ENCODE measurements at regions not wholly inside any gene's neighbourhood (a gene's known extent, or its start where the extent isn't known, plus 50 kb on each side); places are given as distances from the start of the nearest gene placed in this dataset.

GRCh38 chr13:103395139-103395538, 328.9 kb upstream of the SLC10A2 start:
- no peak overlapping the region for H3K27ac ChIP-seq (ENCODE audit: extremely low read depth, low read depth, low read length)
- H3K4me1 ChIP-seq (ENCODE audit: control insufficient read depth, insufficient read depth, low read length): no peaks in the 10 kb centered on the region
- no peak overlapping the region for H3K4me3 ChIP-seq (ENCODE audit: low read depth, low read length)
- no peak for TF ChIP-seq ZNF423 (tag by site-specific recombination; IDR thresholded peaks at IDR 0.05)
- TF ChIP-seq ZNF24 (tag by site-specific recombination; IDR thresholded peaks at IDR 0.05): no peak
- TF ChIP-seq REPIN1 (tag by site-specific recombination; IDR thresholded peaks at IDR 0.05; ENCODE audit: low read depth): no peak
- TF ChIP-seq ATF2 (tag by site-specific recombination; IDR thresholded peaks at IDR 0.05; ENCODE audit: low read depth): no peak
- no peak for TF ChIP-seq ZNF114 (tag by site-specific recombination; IDR thresholded peaks at IDR 0.05)
- TF ChIP-seq WT1 (tag by site-specific recombination; IDR thresholded peaks at IDR 0.05): no peak
- TF ChIP-seq ZNF544 (tag by site-specific recombination; IDR thresholded peaks at IDR 0.05): no peak
- no peaks in the 10 kb centered on the region for H3K9me3 ChIP-seq (ENCODE audit: control insufficient read depth, insufficient read depth, low read depth, low read length)
- ChIA-PET POLR2A (no interaction called here), CTCF (interaction anchor here (0.6 kb wide), 1 partner anchor 9 kb away, joined by 3 read pairs; no protein-coding TSS in a partner anchor)
- no peaks in the 10 kb centered on the region for H3K36me3 ChIP-seq (ENCODE audit: control insufficient read depth in 2 of 2, insufficient read depth in 1 of 2, low read length in 2 of 2)

- Histone ChIP-seq H3K4me3 (ENCODE audit: low read depth, low read length) (no peak overlapping the region), H3K27ac (ENCODE audit: extremely low read depth, low read depth, low read length) (no peak overlapping the region), H3K36me3 (ENCODE audit: control insufficient read depth in 2 of 2, insufficient read depth in 1 of 2, low read length in 2 of 2) (no peaks in the 10 kb centered on the region), H3K4me1 (ENCODE audit: control insufficient read depth, insufficient read depth, low read length) (no peaks in the 10 kb centered on the region), H3K9me3 (ENCODE audit: control insufficient read depth, insufficient read depth, low read depth, low read length) (no peaks in the 10 kb centered on the region)
- TF ChIP-seq ZNF221 (tag by site-specific recombination; IDR thresholded peaks at IDR 0.05; ENCODE audit: borderline replicate concordance) (no peak), ZSCAN18 (tag by site-specific recombination; IDR thresholded peaks at IDR 0.05) (no peak)
- ChIA-PET CTCF (no interaction called here), POLR2A (no interaction called here)
Measured at GRCh38 chr13:103394618-103395017, 328.4 kb upstream of the SLC10A2 start.

DNA sequence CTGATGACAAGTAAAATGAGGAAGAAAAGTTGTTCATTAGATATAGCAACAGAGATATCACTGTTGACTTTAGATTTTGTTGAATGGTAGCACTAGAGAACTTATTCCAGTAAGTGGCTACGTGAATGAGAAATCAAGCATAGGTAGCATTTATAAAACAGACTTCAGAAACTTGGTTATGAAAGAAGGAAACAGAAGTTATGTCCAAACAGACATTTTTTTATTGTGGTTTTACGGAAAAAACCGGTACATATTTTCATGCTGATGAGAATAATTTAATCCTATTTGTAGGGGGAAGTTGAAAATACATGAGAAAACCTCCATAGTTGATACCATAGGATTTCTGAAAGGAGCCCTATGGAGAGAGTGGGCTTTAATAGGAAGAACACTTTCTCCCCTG, 325.7 kb upstream of the SLC10A2 start:
- ChIA-PET CTCF (no interaction called here), POLR2A (no interaction called here)
- TF ChIP-seq, protein P1, sequence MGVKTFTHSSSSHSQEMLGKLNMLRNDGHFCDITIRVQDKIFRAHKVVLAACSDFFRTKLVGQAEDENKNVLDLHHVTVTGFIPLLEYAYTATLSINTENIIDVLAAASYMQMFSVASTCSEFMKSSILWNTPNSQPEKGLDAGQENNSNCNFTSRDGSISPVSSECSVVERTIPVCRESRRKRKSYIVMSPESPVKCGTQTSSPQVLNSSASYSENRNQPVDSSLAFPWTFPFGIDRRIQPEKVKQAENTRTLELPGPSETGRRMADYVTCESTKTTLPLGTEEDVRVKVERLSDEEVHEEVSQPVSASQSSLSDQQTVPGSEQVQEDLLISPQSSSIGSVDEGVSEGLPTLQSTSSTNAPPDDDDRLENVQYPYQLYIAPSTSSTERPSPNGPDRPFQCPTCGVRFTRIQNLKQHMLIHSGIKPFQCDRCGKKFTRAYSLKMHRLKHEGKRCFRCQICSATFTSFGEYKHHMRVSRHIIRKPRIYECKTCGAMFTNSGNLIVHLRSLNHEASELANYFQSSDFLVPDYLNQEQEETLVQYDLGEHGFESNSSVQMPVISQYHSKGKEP (tag by site-specific recombination; IDR thresholded peaks at IDR 0.05): no peak
- TF ChIP-seq PATZ1 (tag by site-specific recombination; IDR thresholded peaks at IDR 0.05): no peak
- TF ChIP-seq ZBTB7A (tag by site-specific recombination; IDR thresholded peaks at IDR 0.05; ENCODE audit: low read depth): no peak
- no peak for TF ChIP-seq ZEB2 (tag by site-specific recombination; IDR thresholded peaks at IDR 0.05)
- TF ChIP-seq ZNF175 (tag by site-specific recombination; IDR thresholded peaks at IDR 0.05): no peak
- H3K36me3 ChIP-seq (ENCODE audit: control insufficient read depth in 2 of 2, insufficient read depth in 1 of 2, low read length in 2 of 2): no peaks in the 10 kb centered on the region
- H3K27ac ChIP-seq (ENCODE audit: extremely low read depth, low read depth, low read length): no peak overlapping the region
- H3K9me3 ChIP-seq (ENCODE audit: control insufficient read depth, insufficient read depth, low read depth, low read length): no peaks in the 10 kb centered on the region
- no peaks in the 10 kb centered on the region for H3K4me1 ChIP-seq (ENCODE audit: control insufficient read depth, insufficient read depth, low read length)
- H3K4me3 ChIP-seq (ENCODE audit: low read depth, low read length): no peak overlapping the region
